ENCODE measurements at regions not wholly inside any gene's neighbourhood (a gene's known extent, or its start where the extent isn't known, plus 50 kb on each side); places are given as distances from the start of the nearest gene placed in this dataset.

GRCh38 chr11:91854780-91855179 is 369.8 kb upstream of the FAT3 start:
- no peak for DNase-seq

GRCh38 chr11:91854171-91854570 is 370.4 kb upstream of the FAT3 start:
- DNase-seq = no peak

GRCh38 chr11:91851908-91852307 is 372.7 kb upstream of the FAT3 start:
- no peak for DNase-seq

GRCh38 chr11:91850533-91851275 is 373.9 kb upstream of the FAT3 start:
- DNase-seq = no peak

GRCh38 chr11:91850021-91850420 is 374.6 kb upstream of the FAT3 start:
- no peak for DNase-seq

- DNase-seq = no peak
These were observed 378.0 kb upstream of the FAT3 start for GRCh38 chr11:91846649-91847048.

GRCh38 chr11:91846002-91846401 is 378.6 kb upstream of the FAT3 start:
- no peak for DNase-seq

- no peak for DNase-seq
These were observed 383.9 kb upstream of the FAT3 start for GRCh38 chr11:91840640-91841240.

GRCh38 chr11:91837411-91838330 is 386.9 kb upstream of the FAT3 start:
- DNase-seq = no peak

GRCh38 chr11:91835051-91835560 is 389.5 kb upstream of the FAT3 start:
- no peak for DNase-seq

- DNase-seq = no peak
These were observed 395.7 kb upstream of the FAT3 start for GRCh38 chr11:91828901-91829300.

GRCh38 chr11:91825777-91826176 is 398.8 kb upstream of the FAT3 start:
- DNase-seq = no peak

- no peak for DNase-seq
These were observed 401.3 kb upstream of the FAT3 start for GRCh38 chr11:91823252-91823830.

GRCh38 chr11:91822805-91823204 is 401.8 kb upstream of the FAT3 start:
- DNase-seq = no peak

GRCh38 chr11:91820709-91821108 is 403.9 kb upstream of the FAT3 start:
- DNase-seq = no peak

- DNase-seq = no peak
These were observed 404.8 kb upstream of the FAT3 start for GRCh38 chr11:91819777-91820176.

- no peak for DNase-seq
These were observed 405.4 kb upstream of the FAT3 start for GRCh38 chr11:91819195-91819594.

- no peak for DNase-seq
These were observed 406.6 kb upstream of the FAT3 start for GRCh38 chr11:91817996-91818395.

GRCh38 chr11:91813263-91813662 is 411.4 kb upstream of the FAT3 start:
- DNase-seq = no peak

GRCh38 chr11:91810871-91811270 is 413.7 kb upstream of the FAT3 start:
- DNase-seq = no peak

- no peak for DNase-seq
These were observed 419.3 kb upstream of the FAT3 start for GRCh38 chr11:91805293-91805692.

- no peak for DNase-seq
These were observed 420.6 kb upstream of the FAT3 start for GRCh38 chr11:91804042-91804441.

- DNase-seq = no peak
These were observed 422.1 kb upstream of the FAT3 start for GRCh38 chr11:91802475-91802874.
